GM23338 (cell line): ENCODE measurements at regions not wholly inside any gene's neighbourhood (a gene's known extent, or its start where the extent isn't known, plus 50 kb on each side); places are given as distances from the start of the nearest gene placed in this dataset.
A peak's percentile ranks its signal among the peaks of the same experiment; 100 is the strongest.

Experiments used
- ATAC-seq: fragments of 200-7000 bp; cut with Tn5 transposase; 3 replicates; pipeline ENCODE4 v1.9.1; 2020
- DNase-seq: peaks from one replicate; pipeline ENCODE4 v3.0.0-alpha.2; 2015; ENCODE audit warnings: low spot score
- H2AFZ ChIP-seq: fragments of 200-600 bp; sonication (generic); 2 replicates; pipeline ENCODE4 v1.8.0; 2016; ENCODE audit warnings: antibody characterized with exemption, mild to moderate bottlenecking, moderate library complexity
- H3F3A ChIP-seq: fragments of 200-600 bp; sonication (generic); replicated peaks from 2 replicates; pipeline ENCODE4 v1.8.0; 2017; ENCODE audit warnings: antibody characterized with exemption, mixed run types, low read depth
- H3K27ac ChIP-seq: fragments of 200-600 bp; sonication (generic); 2 replicates; pipeline ENCODE4 v1.6.1; 2016; ENCODE audit warnings: low read depth
- H3K27me3 ChIP-seq: fragments of 200-600 bp; sonication (generic); 2 replicates; pipeline ENCODE4 v1.8.0; 2016; ENCODE audit warnings: mild to moderate bottlenecking, mixed run types, moderate library complexity; ENCODE audit not compliant: insufficient read depth
- H3K36me3 ChIP-seq: fragments of 200-600 bp; sonication (generic); 2 replicates; pipeline ENCODE4 v1.8.0; 2016; ENCODE audit warnings: mild to moderate bottlenecking; ENCODE audit not compliant: insufficient read depth
- H3K4me1 ChIP-seq: fragments of 200-600 bp; sonication (generic); 2 replicates; pipeline ENCODE4 v1.8.0; 2016; ENCODE audit warnings: mild to moderate bottlenecking, moderate library complexity; ENCODE audit not compliant: insufficient read depth
- H3K4me2 ChIP-seq: fragments of 200-600 bp; sonication (generic); 2 replicates; pipeline ENCODE4 v1.7.1; 2017; ENCODE audit warnings: mixed run types
- H3K4me3 ChIP-seq: fragments of 200-600 bp; sonication (generic); 2 replicates; pipeline ENCODE4 v1.6.1; 2016; ENCODE audit warnings: mixed run types
- H3K79me2 ChIP-seq: fragments of 200-600 bp; sonication (generic); replicated peaks from 2 replicates; pipeline ENCODE4 v1.8.0; 2017; ENCODE audit warnings: mild to moderate bottlenecking; ENCODE audit not compliant: insufficient read depth
- H3K9me2 ChIP-seq: fragments of 200-600 bp; sonication (generic); 2 replicates; pipeline ENCODE4 v1.8.0; 2017; ENCODE audit not compliant: insufficient read depth
- H4K20me1 ChIP-seq: fragments of 200-600 bp; sonication (generic); replicated peaks from 2 replicates; pipeline ENCODE4 v1.8.0; 2017; ENCODE audit warnings: mild to moderate bottlenecking; ENCODE audit not compliant: insufficient read depth
- H3K27ac Mint-ChIP-seq: 2 replicates; pipeline ENCODE4 v1.8.0; 2020; ENCODE audit warnings: inconsistent platforms, mild to moderate bottlenecking, moderate library complexity, mixed read lengths
- H3K27me3 Mint-ChIP-seq: 3 replicates; pipeline ENCODE4 v1.8.0; 2022; ENCODE audit warnings: low read depth, mild to moderate bottlenecking, moderate library complexity, mixed read lengths, inconsistent platforms; ENCODE audit not compliant: insufficient read depth, poor library complexity
- H3K36me3 Mint-ChIP-seq: 3 replicates; pipeline ENCODE4 v1.8.0; 2021; ENCODE audit warnings: low read depth, mild to moderate bottlenecking, inconsistent platforms, moderate library complexity, mixed read lengths
- H3K4me1 Mint-ChIP-seq: 3 replicates; pipeline ENCODE4 v1.8.0; 2020; ENCODE audit warnings: mild to moderate bottlenecking, inconsistent platforms, mixed read lengths
- H3K4me3 Mint-ChIP-seq: 3 replicates; pipeline ENCODE4 v1.8.0; 2021; ENCODE audit warnings: moderate library complexity, mild to moderate bottlenecking, inconsistent platforms, mixed read lengths
- H3K9me3 Mint-ChIP-seq: 3 replicates; pipeline ENCODE4 v1.8.0; 2020; ENCODE audit warnings: moderate library complexity, mild to moderate bottlenecking, inconsistent platforms, mixed read lengths
- CREB1 ChIP-seq: fragments of 250-450 bp; sonication (Bioruptor Pico); IDR thresholded peaks from 2 replicates; pipeline ENCODE4 v1.5.0; 2020; ENCODE audit warnings: low read depth, mild to moderate bottlenecking, moderate library complexity
- EZH2 ChIP-seq: fragments of 200-600 bp; sonication (generic); IDR thresholded peaks from one replicate; pipeline ENCODE4 v1.8.0; 2017; ENCODE audit warnings: antibody characterized with exemption, mild to moderate bottlenecking, low read depth; ENCODE audit not compliant: unreplicated experiment
- EZH2phosphoT487 ChIP-seq: fragments of 200-600 bp; sonication (generic); IDR thresholded peaks from one replicate; pipeline ENCODE4 v1.8.1; 2018; ENCODE audit warnings: antibody characterized with exemption; ENCODE audit not compliant: unreplicated experiment
- JUNB ChIP-seq: IDR thresholded peaks from one replicate; pipeline ENCODE4 v1.6.1; 2016; ENCODE audit warnings: antibody characterized with exemption; ENCODE audit not compliant: unreplicated experiment
- NANOG ChIP-seq: IDR thresholded peaks from 2 replicates; pipeline ENCODE4 v1.6.1; 2016; ENCODE audit warnings: antibody characterized with exemption, borderline replicate concordance
- POLR2AphosphoS5 ChIP-seq: IDR thresholded peaks from 2 replicates; pipeline ENCODE4 v1.6.1; 2016; ENCODE audit warnings: antibody characterized with exemption, low read depth
- STAT1 ChIP-seq: IDR thresholded peaks from one replicate; pipeline ENCODE4 v1.6.1; 2016; ENCODE audit warnings: antibody characterized with exemption; ENCODE audit not compliant: unreplicated experiment
- ZNF114 ChIP-seq: fragments of 250-450 bp; sonication (Bioruptor Pico); IDR thresholded peaks from 2 replicates; pipeline ENCODE4 v1.5.0; 2020; ENCODE audit warnings: mild to moderate bottlenecking, moderate library complexity
- ZNF331 ChIP-seq: fragments of 250-450 bp; sonication (Bioruptor Pico); IDR thresholded peaks from 2 replicates; pipeline ENCODE4 v1.5.0; 2020; ENCODE audit warnings: low read depth, mild to moderate bottlenecking, moderate library complexity
- TF ChIP-seq, protein P1 (sequence below): IDR thresholded peaks from 2 replicates; pipeline ENCODE4 v1.6.1; 2016; ENCODE audit warnings: antibody characterized with exemption
- TF ChIP-seq, protein P2 (sequence below), 2 experiments: fragments of 200-600 bp in 1 of 2; sonication (generic) in 1 of 2; conservative IDR thresholded peaks; 2 replicates each; pipeline versions ENCODE4 v1.5.1 to v1.6.1; 2016 to 2017; ENCODE audit warnings: antibody characterized with exemption in 2 of 2, low read depth in 2 of 2, mild to moderate bottlenecking in 2 of 2, moderate library complexity in 1 of 2
- TF ChIP-seq, protein P3 (sequence below): IDR thresholded peaks from one replicate; pipeline ENCODE4 v1.6.1; 2018; ENCODE audit warnings: antibody characterized with exemption; ENCODE audit not compliant: unreplicated experiment

DNA sequence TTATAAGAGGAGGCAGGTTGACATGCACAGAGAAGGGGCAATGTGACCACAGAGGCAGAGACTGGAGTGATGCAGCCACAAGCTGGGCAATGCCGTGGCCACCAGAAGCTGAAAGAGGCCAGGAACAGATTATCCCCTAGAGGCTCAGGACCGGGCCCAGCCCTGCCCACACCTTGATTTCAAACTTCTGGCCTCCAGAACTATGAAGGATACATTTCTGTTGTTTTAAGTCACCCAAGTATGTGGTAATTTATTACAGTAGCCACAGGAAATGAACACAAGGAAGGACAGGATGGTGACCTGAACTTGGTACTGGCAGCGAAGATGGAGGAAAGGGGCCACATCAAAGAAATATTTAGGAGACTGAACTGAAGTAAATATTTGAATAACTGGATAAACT, 66.8 kb upstream of the RIOK3 start:
- Histone ChIP-seq H3K9me2 (no peaks in the 10 kb centered on the region), H3K27me3 (no peaks in the 10 kb centered on the region), H3K4me3 (no peak overlapping the region), H4K20me1 (no peaks in the 10 kb centered on the region), H3K79me2 (no peaks in the 10 kb centered on the region), H3K4me1 (no peaks in the 10 kb centered on the region), H2AFZ (no peak overlapping the region), H3K27ac (no peak overlapping the region), H3K36me3 (no peaks in the 10 kb centered on the region), H3K4me2 (no peak overlapping the region), H3F3A (no peaks in the 10 kb centered on the region)
- ATAC-seq (no peak), DNase-seq (no peak)
- TF ChIP-seq EZH2phosphoT487 (no peak), EZH2 (no peak), CREB1 (no peak), STAT1 (no peak), JUNB (no peak), ZNF114 (CRISPR knock-in tag) (no peak)
- TF ChIP-seq, protein P1, sequence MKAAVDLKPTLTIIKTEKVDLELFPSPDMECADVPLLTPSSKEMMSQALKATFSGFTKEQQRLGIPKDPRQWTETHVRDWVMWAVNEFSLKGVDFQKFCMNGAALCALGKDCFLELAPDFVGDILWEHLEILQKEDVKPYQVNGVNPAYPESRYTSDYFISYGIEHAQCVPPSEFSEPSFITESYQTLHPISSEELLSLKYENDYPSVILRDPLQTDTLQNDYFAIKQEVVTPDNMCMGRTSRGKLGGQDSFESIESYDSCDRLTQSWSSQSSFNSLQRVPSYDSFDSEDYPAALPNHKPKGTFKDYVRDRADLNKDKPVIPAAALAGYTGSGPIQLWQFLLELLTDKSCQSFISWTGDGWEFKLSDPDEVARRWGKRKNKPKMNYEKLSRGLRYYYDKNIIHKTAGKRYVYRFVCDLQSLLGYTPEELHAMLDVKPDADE = no peak
- TF ChIP-seq, protein P2, sequence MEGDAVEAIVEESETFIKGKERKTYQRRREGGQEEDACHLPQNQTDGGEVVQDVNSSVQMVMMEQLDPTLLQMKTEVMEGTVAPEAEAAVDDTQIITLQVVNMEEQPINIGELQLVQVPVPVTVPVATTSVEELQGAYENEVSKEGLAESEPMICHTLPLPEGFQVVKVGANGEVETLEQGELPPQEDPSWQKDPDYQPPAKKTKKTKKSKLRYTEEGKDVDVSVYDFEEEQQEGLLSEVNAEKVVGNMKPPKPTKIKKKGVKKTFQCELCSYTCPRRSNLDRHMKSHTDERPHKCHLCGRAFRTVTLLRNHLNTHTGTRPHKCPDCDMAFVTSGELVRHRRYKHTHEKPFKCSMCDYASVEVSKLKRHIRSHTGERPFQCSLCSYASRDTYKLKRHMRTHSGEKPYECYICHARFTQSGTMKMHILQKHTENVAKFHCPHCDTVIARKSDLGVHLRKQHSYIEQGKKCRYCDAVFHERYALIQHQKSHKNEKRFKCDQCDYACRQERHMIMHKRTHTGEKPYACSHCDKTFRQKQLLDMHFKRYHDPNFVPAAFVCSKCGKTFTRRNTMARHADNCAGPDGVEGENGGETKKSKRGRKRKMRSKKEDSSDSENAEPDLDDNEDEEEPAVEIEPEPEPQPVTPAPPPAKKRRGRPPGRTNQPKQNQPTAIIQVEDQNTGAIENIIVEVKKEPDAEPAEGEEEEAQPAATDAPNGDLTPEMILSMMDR (conservative IDR thresholded peaks at IDR 0.05; ENCODE audit: low read depth in 2 of 2) = no peak
- Mint-ChIP-seq H3K9me3 (no peaks in the 10 kb centered on the region), H3K36me3 (no peaks in the 10 kb centered on the region), H3K27ac (no peak overlapping the region), H3K4me1 (peaks cover 5% of the 10 kb centered on the region; the same call in 1 of the 3 replicates), H3K27me3 (no peaks in the 10 kb centered on the region), H3K4me3 (no peak overlapping the region)

DNA sequence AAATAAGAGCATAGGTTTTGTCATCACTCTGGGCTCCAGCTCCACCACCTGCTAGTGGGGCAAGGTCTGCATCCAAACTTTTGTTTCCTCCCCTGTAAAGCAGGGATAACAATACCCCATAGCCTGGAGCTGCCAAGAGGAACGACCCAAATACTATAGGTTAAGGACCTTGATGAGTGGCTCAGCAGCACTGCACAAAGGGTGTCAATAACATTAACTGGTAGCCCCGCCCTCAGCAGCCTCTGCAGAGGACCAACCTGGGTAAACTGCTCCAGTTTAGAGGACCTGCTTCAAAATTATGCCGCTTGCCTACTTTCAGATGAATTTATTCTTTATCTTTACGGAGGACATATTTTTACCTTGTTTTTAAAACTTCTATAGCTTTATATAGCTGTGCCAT, 65.8 kb upstream of the RIOK3 start:
- ATAC-seq = peak; percentile 77
- Histone ChIP-seq H3K36me3 (no peaks in the 10 kb centered on the region), H3K4me1 (no peaks in the 10 kb centered on the region), H3K27ac (no peak overlapping the region), H3K27me3 (no peaks in the 10 kb centered on the region), H3F3A (no peaks in the 10 kb centered on the region), H3K4me3 (no peak overlapping the region), H3K9me2 (no peaks in the 10 kb centered on the region), H3K4me2 (no peak overlapping the region), H2AFZ (no peak overlapping the region), H4K20me1 (no peaks in the 10 kb centered on the region), H3K79me2 (no peaks in the 10 kb centered on the region)
- H3K27me3 Mint-ChIP-seq = no peaks in the 10 kb centered on the region
- H3K27ac Mint-ChIP-seq = no peak overlapping the region
- H3K9me3 Mint-ChIP-seq = no peaks in the 10 kb centered on the region
- peaks cover 5% of the 10 kb centered on the region; the same call in 1 of the 3 replicates for H3K4me1 Mint-ChIP-seq
- no peak overlapping the region for H3K4me3 Mint-ChIP-seq
- peak; percentile 21 for DNase-seq
- H3K36me3 Mint-ChIP-seq = no peaks in the 10 kb centered on the region
- no peak for TF ChIP-seq ZNF331 (CRISPR knock-in tag)
- TF ChIP-seq, protein P2 (conservative IDR thresholded peaks at IDR 0.05; ENCODE audit: low read depth in 2 of 2) = no peak
- no peak for TF ChIP-seq POLR2AphosphoS5
- TF ChIP-seq STAT1 = no peak
- no peak for TF ChIP-seq NANOG
- TF ChIP-seq CREB1 = no peak
- TF ChIP-seq EZH2 = no peak
- TF ChIP-seq, protein P3, sequence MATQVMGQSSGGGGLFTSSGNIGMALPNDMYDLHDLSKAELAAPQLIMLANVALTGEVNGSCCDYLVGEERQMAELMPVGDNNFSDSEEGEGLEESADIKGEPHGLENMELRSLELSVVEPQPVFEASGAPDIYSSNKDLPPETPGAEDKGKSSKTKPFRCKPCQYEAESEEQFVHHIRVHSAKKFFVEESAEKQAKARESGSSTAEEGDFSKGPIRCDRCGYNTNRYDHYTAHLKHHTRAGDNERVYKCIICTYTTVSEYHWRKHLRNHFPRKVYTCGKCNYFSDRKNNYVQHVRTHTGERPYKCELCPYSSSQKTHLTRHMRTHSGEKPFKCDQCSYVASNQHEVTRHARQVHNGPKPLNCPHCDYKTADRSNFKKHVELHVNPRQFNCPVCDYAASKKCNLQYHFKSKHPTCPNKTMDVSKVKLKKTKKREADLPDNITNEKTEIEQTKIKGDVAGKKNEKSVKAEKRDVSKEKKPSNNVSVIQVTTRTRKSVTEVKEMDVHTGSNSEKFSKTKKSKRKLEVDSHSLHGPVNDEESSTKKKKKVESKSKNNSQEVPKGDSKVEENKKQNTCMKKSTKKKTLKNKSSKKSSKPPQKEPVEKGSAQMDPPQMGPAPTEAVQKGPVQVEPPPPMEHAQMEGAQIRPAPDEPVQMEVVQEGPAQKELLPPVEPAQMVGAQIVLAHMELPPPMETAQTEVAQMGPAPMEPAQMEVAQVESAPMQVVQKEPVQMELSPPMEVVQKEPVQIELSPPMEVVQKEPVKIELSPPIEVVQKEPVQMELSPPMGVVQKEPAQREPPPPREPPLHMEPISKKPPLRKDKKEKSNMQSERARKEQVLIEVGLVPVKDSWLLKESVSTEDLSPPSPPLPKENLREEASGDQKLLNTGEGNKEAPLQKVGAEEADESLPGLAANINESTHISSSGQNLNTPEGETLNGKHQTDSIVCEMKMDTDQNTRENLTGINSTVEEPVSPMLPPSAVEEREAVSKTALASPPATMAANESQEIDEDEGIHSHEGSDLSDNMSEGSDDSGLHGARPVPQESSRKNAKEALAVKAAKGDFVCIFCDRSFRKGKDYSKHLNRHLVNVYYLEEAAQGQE = no peak
- TF ChIP-seq, protein P1 = no peak
- TF ChIP-seq JUNB = no peak
- no peak for TF ChIP-seq EZH2phosphoT487
- TF ChIP-seq ZNF114 (CRISPR knock-in tag) = no peak
